ENCODE measurements at regions not wholly inside any gene's neighbourhood (a gene's known extent, or its start where the extent isn't known, plus 50 kb on each side); places are given as distances from the start of the nearest gene placed in this dataset.

GRCh38 chr9:79268806-79269205, 303.0 kb upstream of the TLE4 start:
- TF ChIP-seq POLR2A (IDR thresholded peaks at IDR 0.05): no peak
- TF ChIP-seq, protein P1, sequence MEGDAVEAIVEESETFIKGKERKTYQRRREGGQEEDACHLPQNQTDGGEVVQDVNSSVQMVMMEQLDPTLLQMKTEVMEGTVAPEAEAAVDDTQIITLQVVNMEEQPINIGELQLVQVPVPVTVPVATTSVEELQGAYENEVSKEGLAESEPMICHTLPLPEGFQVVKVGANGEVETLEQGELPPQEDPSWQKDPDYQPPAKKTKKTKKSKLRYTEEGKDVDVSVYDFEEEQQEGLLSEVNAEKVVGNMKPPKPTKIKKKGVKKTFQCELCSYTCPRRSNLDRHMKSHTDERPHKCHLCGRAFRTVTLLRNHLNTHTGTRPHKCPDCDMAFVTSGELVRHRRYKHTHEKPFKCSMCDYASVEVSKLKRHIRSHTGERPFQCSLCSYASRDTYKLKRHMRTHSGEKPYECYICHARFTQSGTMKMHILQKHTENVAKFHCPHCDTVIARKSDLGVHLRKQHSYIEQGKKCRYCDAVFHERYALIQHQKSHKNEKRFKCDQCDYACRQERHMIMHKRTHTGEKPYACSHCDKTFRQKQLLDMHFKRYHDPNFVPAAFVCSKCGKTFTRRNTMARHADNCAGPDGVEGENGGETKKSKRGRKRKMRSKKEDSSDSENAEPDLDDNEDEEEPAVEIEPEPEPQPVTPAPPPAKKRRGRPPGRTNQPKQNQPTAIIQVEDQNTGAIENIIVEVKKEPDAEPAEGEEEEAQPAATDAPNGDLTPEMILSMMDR (IDR thresholded peaks at IDR 0.05): no peak

Measured in breast epithelium (tissue), 3 donors.